ENCODE measurements at regions not wholly inside any gene's neighbourhood (a gene's known extent, or its start where the extent isn't known, plus 50 kb on each side); places are given as distances from the start of the nearest gene placed in this dataset.

DNA sequence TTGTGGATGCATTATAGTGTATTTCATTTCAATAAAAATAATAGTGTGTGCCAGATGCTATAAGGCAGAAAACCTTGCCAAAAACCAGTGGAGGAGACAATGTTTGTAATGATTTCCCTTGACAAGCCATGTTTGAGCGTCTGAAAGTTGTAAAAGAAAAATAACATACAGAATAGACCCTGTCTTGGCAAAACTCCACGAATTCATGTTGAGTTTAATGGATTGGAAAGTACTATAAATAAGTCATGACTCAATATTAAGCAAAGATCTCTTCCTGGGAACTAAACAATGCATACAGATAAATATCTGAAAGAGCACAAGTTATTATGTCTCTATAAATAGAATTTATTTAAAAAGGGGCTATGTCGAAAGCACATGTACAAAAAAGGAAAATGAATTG lies 543.5 kb downstream of the GABRG1 start:
- DNase-seq, result no peak
- Mint-ChIP-seq H3K27ac (no peak overlapping the region), H3K9me3 (peaks cover 27% of the 10 kb centered on the region), H3K36me3 (ENCODE audit: low read depth) (no peaks in the 10 kb centered on the region), H3K4me3 (no peak overlapping the region), H3K4me1 (ENCODE audit: low read depth) (no peaks in the 10 kb centered on the region), H3K27me3 (ENCODE audit: insufficient read depth) (no peaks in the 10 kb centered on the region)
- TF ChIP-seq, protein P1, sequence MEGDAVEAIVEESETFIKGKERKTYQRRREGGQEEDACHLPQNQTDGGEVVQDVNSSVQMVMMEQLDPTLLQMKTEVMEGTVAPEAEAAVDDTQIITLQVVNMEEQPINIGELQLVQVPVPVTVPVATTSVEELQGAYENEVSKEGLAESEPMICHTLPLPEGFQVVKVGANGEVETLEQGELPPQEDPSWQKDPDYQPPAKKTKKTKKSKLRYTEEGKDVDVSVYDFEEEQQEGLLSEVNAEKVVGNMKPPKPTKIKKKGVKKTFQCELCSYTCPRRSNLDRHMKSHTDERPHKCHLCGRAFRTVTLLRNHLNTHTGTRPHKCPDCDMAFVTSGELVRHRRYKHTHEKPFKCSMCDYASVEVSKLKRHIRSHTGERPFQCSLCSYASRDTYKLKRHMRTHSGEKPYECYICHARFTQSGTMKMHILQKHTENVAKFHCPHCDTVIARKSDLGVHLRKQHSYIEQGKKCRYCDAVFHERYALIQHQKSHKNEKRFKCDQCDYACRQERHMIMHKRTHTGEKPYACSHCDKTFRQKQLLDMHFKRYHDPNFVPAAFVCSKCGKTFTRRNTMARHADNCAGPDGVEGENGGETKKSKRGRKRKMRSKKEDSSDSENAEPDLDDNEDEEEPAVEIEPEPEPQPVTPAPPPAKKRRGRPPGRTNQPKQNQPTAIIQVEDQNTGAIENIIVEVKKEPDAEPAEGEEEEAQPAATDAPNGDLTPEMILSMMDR (IDR thresholded peaks at IDR 0.05), result no peak

DNA sequence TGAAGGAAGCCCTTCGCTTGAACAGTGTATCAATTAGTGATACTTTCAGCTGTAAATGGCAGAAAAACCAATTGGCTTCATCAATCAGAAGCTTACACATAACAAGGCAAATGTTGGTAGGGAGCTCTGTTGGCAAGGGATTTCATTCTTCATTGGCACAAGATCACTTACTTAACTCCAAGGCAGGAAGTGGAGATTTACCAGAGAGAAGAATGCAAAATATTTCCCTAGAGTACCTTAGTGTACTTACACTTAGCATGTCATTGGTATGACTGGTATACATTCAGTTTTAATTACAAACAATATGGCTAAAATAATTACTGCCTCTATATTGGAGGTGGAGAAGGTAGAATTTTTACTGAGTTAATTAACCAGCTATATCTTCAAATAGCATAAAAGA lies 545.0 kb downstream of the GABRG1 start:
- no peak for DNase-seq
- no peaks in the 10 kb centered on the region for H3K4me1 Mint-ChIP-seq (ENCODE audit: low read depth)
- TF ChIP-seq, protein P1 (IDR thresholded peaks at IDR 0.05), result no peak
- H3K27me3 Mint-ChIP-seq (ENCODE audit: insufficient read depth), result no peaks in the 10 kb centered on the region
- H3K4me3 Mint-ChIP-seq, result no peak overlapping the region
- H3K27ac Mint-ChIP-seq, result no peak overlapping the region
- no peaks in the 10 kb centered on the region for H3K36me3 Mint-ChIP-seq (ENCODE audit: low read depth)
- H3K9me3 Mint-ChIP-seq, result peaks cover 26% of the 10 kb centered on the region

DNA sequence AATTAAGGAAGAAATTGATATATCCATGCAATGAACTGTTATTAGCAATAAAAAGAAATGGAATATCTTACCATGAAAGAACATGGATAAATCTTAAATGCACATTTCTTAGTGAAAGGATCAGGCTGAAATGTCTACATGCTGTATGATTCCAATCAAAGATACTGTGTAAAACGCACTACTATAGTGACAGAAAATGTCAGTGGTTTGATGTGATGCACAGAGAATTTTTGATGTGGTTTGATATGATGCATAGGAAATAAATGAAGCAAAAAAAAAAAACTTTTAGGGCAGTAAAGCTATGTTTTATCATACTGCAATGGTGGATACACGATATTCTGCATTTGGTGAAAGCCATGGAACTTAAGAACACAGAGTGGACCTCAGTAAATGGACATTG lies 547.6 kb downstream of the GABRG1 start:
- no peak overlapping the region for H3K27ac Mint-ChIP-seq
- H3K4me1 Mint-ChIP-seq (ENCODE audit: low read depth), result no peaks in the 10 kb centered on the region
- no peak overlapping the region for H3K4me3 Mint-ChIP-seq
- H3K9me3 Mint-ChIP-seq, result peaks cover 33% of the 10 kb centered on the region
- H3K36me3 Mint-ChIP-seq (ENCODE audit: low read depth), result no peaks in the 10 kb centered on the region
- TF ChIP-seq, protein P1 (IDR thresholded peaks at IDR 0.05), result no peak
- no peaks in the 10 kb centered on the region for H3K27me3 Mint-ChIP-seq (ENCODE audit: insufficient read depth)
- no peak for DNase-seq

DNA sequence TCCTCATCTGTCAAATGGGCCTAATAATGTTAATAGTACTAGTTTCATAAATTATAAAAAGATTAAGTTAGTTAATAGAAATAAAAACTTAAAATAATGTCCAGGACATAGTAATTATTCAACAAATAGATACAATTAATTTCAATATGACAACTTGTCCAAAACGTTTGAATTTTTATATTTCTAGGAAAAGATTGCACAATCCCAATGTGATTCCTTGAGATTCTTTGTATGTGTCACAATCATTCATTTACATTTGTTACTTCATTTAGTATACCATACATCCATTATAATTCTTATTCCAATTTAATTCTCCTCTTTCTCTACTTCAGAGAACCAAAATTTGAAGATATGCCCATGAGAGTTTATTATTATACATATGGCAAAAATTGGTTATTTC lies 554.2 kb downstream of the GABRG1 start:
- Mint-ChIP-seq H3K27me3 (ENCODE audit: insufficient read depth) (0 out of 2 replicates have a peak, but pooled peaks cover 3% of the 10 kb centered on the region), H3K36me3 (ENCODE audit: low read depth) (no peaks in the 10 kb centered on the region), H3K9me3 (peaks cover 36% of the 10 kb centered on the region), H3K27ac (no peak overlapping the region), H3K4me3 (no peak overlapping the region), H3K4me1 (ENCODE audit: low read depth) (no peaks in the 10 kb centered on the region)
- DNase-seq, result no peak
- TF ChIP-seq, protein P1 (IDR thresholded peaks at IDR 0.05), result no peak

DNA sequence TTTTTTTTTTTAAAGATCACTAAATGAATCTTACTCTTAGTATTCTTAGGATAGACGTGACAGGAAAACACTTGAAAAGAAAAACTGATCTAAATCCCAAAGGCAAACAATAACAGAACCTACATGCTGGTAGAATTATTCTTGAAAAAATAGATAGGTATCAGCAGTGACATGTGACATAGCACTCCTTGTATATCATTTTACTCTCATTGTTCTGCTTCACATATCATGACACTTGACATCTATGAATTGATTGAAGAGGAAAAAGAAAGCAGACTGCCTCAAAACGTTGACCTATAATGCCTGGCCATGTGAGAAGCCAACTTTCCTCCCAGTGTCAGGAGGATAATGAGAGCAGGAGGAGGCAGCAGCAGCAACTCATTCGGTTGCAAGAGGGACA lies 555.2 kb downstream of the GABRG1 start:
- TF ChIP-seq, protein P1 (IDR thresholded peaks at IDR 0.05), result no peak
- H3K4me3 Mint-ChIP-seq, result no peak overlapping the region
- no peaks in the 10 kb centered on the region for H3K36me3 Mint-ChIP-seq (ENCODE audit: low read depth)
- H3K27me3 Mint-ChIP-seq (ENCODE audit: insufficient read depth), result 0 out of 2 replicates have a peak, but pooled peaks cover 3% of the 10 kb centered on the region
- DNase-seq, result no peak
- H3K4me1 Mint-ChIP-seq (ENCODE audit: low read depth), result no peaks in the 10 kb centered on the region
- H3K27ac Mint-ChIP-seq, result no peak overlapping the region
- H3K9me3 Mint-ChIP-seq, result peaks cover 34% of the 10 kb centered on the region

All from HFFc6 (cell line).